Memory B cell (primary cell): ENCODE measurements at regions not wholly inside any gene's neighbourhood (a gene's known extent, or its start where the extent isn't known, plus 50 kb on each side); places are given as distances from the start of the nearest gene placed in this dataset.

ENCODE experiments used
- ATAC-seq: fragments of 150-1000 bp; cut with Tn5 transposase; 2 replicates; pipeline ENCODE4 v1.10.0; 2021; ENCODE audit warnings: low read depth, mild to moderate bottlenecking, moderate library complexity
- DNase-seq, 2 donors: peaks; one replicate each; pipeline ENCODE4 v3.0.0; 2022; ENCODE audit warnings: low spot score in 2 of 2
- H3K27ac Mint-ChIP-seq: one replicate; pipeline ENCODE4 v1.8.0; 2022; ENCODE audit warnings: mild to moderate bottlenecking, moderate library complexity, mixed read lengths
- H3K27me3 Mint-ChIP-seq: one replicate; pipeline ENCODE4 v1.8.0; 2022; ENCODE audit warnings: mixed read lengths
- H3K36me3 Mint-ChIP-seq: one replicate; pipeline ENCODE4 v1.8.0; 2022; ENCODE audit warnings: mild to moderate bottlenecking, mixed read lengths
- H3K4me1 Mint-ChIP-seq: one replicate; pipeline ENCODE4 v1.8.0; 2022; ENCODE audit warnings: mixed read lengths
- H3K4me3 Mint-ChIP-seq: one replicate; pipeline ENCODE4 v1.8.0; 2022; ENCODE audit warnings: mild to moderate bottlenecking, moderate library complexity, mixed read lengths
- H3K9me3 Mint-ChIP-seq: one replicate; pipeline ENCODE4 v1.8.0; 2022; ENCODE audit warnings: mixed read lengths

DNA sequence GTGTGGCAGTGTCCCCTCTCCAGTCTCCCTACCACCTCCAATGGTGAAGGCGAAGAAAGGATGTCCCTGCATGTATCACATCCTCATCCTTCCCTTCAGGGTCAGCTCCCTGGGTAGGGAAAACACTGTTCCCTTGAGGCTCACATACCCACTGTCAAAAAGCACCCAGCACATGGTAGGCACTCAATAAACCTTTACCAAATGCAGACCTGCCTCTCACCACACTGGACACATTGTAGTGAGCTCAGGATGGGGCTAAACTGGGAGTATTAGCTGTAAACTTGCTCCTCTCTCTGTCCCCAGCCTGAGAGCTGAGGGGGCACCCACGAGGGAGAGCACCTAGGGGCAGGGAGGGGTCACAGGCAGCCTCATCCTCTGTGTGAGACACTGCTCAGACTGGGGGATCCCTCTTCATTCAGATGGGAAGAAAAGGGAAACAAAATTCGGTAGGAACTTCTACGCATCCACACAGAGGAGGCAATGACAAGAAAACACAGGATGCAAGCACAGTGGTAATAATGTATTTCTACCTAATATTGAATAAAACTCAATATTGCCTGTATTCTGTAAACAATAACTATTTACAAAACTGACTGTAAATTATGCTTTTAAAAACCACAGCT, 101.6 kb upstream of the TOP3B start:
- no peak overlapping the region for H3K27ac Mint-ChIP-seq

GRCh38 chr22:22082960-22083359, 100.4 kb upstream of the TOP3B start:
- H3K9me3 Mint-ChIP-seq, result no peaks in the 10 kb centered on the region

More for the DNA sequence above, 101.6 kb upstream of the TOP3B start:
- Mint-ChIP-seq H3K9me3 (no peaks in the 10 kb centered on the region), H3K27me3 (no peaks in the 10 kb centered on the region), H3K4me3 (no peak overlapping the region), H3K36me3 (peaks cover 8% of the 10 kb centered on the region), H3K4me1 (peaks cover 13% of the 10 kb centered on the region)
- ATAC-seq (no peak), DNase-seq (no peak)

DNA sequence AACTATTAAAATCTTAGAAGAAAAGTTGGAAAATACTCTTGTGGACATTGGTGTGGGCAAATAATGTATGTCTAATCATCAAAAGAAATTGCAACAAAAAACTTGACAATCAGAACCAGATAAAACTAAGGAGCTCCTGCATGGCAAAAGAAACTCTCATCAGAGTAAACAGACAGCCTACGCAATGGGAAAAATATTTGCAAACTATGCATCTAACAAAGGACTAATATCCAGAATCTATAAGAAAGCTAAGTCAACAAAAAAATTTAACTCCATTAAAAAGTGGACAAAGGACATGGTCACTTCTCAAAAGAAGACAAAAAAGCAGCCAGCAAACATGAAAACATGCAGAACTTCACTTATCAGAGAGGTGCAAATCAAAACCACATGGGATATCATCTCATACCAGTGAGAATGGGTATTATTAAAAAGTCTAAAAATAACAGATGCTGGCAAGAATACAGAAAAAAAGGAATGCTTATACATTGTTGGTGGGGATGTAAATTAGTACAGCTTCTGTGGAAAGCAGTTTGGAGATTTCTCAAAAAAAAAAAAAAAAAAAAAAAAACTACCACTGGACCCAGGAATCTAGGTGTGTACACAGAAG, 99.7 kb upstream of the TOP3B start:
- no peaks in the 10 kb centered on the region for H3K27me3 Mint-ChIP-seq
- H3K4me1 Mint-ChIP-seq, result peaks cover 11% of the 10 kb centered on the region

More at GRCh38 chr22:22082960-22083359, 100.4 kb upstream of the TOP3B start:
- Mint-ChIP-seq H3K27me3 (no peaks in the 10 kb centered on the region), H3K36me3 (peaks cover 5% of the 10 kb centered on the region), H3K4me1 (peaks cover 11% of the 10 kb centered on the region), H3K27ac (no peak overlapping the region), H3K4me3 (no peak overlapping the region)
- DNase-seq, result no peak
- no peak for ATAC-seq

DNA sequence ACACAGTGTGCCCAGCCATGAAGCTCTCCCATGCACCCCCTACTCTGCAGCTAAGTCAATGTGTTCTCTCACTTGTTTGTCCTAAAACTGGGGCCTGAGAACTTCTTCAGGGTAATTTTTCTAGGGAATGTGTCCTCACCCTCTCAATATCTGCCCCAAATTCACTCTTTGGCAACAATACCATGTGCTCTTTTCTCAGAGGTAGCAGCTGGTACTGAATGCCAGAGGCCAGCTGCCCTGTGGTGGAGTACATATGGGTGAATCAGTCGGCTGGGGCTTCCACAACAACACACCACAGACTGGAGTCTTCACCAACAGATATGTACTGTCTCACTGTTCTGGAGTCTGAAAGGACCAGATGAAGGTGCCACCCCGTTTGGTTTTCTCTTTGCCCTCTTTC, 97.7 kb upstream of the TOP3B start:
- Mint-ChIP-seq H3K9me3 (no peaks in the 10 kb centered on the region), H3K36me3 (peaks cover 5% of the 10 kb centered on the region), H3K4me1 (peaks cover 7% of the 10 kb centered on the region), H3K27me3 (no peaks in the 10 kb centered on the region), H3K4me3 (no peak overlapping the region), H3K27ac (no peak overlapping the region)
- ATAC-seq (no peak), DNase-seq (no peak)

More for the DNA sequence above, 99.7 kb upstream of the TOP3B start:
- ATAC-seq (no peak), DNase-seq (no peak)
- H3K36me3 Mint-ChIP-seq, result peaks cover 5% of the 10 kb centered on the region
- no peaks in the 10 kb centered on the region for H3K9me3 Mint-ChIP-seq
- no peak overlapping the region for H3K4me3 Mint-ChIP-seq
- H3K27ac Mint-ChIP-seq, result no peak overlapping the region

- no peak overlapping the region for H3K27ac Mint-ChIP-seq
- H3K9me3 Mint-ChIP-seq, result no peaks in the 10 kb centered on the region
- H3K4me3 Mint-ChIP-seq, result no peak overlapping the region
- DNase-seq (no peak), ATAC-seq (no peak)
- H3K4me1 Mint-ChIP-seq, result peaks cover 7% of the 10 kb centered on the region
- H3K27me3 Mint-ChIP-seq, result no peaks in the 10 kb centered on the region
- peaks cover 5% of the 10 kb centered on the region for H3K36me3 Mint-ChIP-seq
Measured at GRCh38 chr22:22079404-22080148, 97.0 kb upstream of the TOP3B start.

DNA sequence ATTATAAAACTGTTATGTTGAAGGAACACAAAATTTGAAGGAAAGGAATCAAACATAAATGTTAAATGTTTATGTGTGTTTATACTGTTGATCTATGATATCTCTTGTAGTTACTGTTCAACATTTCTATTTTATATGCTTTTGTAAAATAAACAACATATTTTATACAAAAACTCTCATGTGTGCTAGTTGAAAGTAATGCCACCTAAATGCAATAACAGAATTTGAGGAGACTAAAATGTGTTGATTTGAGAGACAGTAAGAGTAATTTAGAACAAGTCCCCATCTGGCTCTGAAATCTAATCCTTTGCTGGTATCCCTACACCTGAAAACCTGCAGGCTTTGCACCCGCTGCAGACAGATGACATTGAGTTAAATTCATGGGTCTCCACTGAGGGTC, 95.7 kb upstream of the TOP3B start:
- no peak for ATAC-seq
- Mint-ChIP-seq H3K27ac (no peak overlapping the region), H3K36me3 (peaks cover 3% of the 10 kb centered on the region), H3K4me3 (no peak overlapping the region), H3K27me3 (no peaks in the 10 kb centered on the region), H3K4me1 (peaks cover 5% of the 10 kb centered on the region), H3K9me3 (no peaks in the 10 kb centered on the region)
- DNase-seq, result no peak

DNA sequence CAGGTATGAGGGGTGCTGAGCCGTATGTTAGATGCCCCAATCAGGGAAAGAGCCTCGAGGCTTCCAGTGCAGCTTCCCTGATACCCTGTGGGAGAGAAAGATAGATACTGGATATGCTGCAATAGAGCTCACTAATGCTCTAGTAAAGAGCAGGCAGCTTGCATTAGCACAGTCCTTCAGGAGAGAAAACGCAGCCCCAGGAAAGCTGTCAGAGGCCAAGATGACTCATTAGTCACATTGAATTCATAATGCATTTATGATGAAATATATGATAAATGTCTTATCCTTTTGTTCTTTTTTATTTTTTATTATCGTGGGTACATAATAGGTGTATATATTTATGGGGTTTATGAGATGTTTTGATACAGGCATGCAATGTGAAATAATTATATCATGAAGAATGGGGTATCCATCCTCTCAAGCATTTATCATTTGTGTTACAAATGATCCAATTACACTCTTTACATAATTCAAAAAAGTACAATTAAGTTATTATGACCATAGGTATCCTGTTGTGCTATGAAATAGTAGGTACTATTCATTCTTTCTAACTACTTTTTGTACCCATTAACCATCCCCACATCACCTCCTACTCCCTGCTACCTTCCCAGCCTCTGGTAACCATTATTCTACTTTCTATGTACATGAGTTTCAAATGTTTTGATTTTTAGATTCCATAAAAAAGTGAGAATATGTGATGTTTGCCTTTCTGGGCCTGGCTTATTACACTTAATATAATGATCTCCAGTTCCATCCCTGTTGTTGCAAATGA, 94.5 kb upstream of the TOP3B start:
- H3K36me3 Mint-ChIP-seq, result no peaks in the 10 kb centered on the region
- ATAC-seq (no peak), DNase-seq (no peak)
- no peak overlapping the region for H3K27ac Mint-ChIP-seq
- H3K4me1 Mint-ChIP-seq, result peaks cover 5% of the 10 kb centered on the region
- no peak overlapping the region for H3K4me3 Mint-ChIP-seq
- H3K9me3 Mint-ChIP-seq, result no peaks in the 10 kb centered on the region
- H3K27me3 Mint-ChIP-seq, result no peaks in the 10 kb centered on the region

DNA sequence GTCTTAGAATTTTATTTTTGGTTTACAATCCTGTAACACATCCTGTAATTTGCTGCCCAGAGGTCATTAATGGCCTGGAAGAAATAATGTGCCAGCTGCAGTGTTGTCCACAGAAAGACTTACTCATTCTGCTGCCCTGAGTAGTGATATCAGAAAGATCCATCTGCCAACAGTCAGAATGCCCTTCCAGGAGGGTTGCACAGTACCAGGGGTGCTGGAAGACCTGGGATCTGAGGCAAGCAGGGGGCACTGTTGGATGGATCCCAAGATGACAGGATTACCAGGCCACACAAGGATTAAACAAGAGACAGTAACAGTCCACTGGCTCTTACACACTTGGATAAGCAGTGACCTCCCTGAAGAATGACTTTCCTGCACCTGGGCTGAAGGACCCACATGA, 93.8 kb upstream of the TOP3B start:
- Mint-ChIP-seq H3K36me3 (no peaks in the 10 kb centered on the region), H3K4me1 (peaks cover 3% of the 10 kb centered on the region), H3K9me3 (no peaks in the 10 kb centered on the region), H3K4me3 (no peak overlapping the region), H3K27ac (no peak overlapping the region), H3K27me3 (no peaks in the 10 kb centered on the region)
- ATAC-seq (no peak), DNase-seq (no peak)

DNA sequence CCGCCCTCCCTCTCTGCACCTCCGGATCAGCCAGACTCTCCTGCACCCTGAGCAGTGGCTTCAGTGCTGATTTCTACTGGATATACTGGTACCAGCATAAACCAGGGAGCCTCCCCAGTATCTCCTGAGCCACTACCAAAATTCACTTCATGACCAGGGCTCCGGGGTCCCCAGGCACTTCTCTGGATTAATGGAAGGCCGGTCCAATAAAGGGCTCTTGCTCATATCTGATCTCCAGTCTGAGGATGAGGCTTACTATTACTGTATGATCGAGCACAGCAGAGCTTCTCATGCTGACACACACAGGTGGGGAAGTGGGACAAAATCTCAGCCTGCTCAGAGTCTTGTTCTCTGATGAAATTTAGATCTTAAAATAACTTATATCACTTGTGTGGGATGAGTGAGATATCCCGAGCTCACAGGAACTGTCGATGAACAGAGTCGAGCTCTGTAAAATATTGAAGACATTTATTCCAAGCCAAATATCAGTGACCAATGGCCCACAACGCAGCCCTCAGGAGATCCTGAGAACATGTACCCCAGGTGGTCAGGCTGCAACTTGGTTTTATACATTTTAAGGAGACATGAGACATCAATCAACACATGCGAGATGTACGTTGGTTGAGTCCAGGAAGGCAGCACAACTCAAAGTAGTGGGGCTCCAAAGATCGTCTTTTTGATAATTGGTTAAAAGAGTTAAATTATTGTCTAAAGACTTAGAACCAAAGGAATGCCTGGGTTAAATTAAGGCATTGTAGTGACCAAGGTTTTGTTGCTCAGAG, 93.0 kb upstream of the TOP3B start:
- DNase-seq (no peak), ATAC-seq (no peak)
- Mint-ChIP-seq H3K27me3 (no peaks in the 10 kb centered on the region), H3K36me3 (no peaks in the 10 kb centered on the region), H3K4me1 (peaks cover 3% of the 10 kb centered on the region), H3K27ac (no peak overlapping the region), H3K9me3 (no peaks in the 10 kb centered on the region), H3K4me3 (no peak overlapping the region)

GRCh38 chr22:22074634-22075381, 92.2 kb upstream of the TOP3B start:
- Mint-ChIP-seq H3K4me3 (no peak overlapping the region), H3K27ac (no peak overlapping the region), H3K4me1 (peaks cover 3% of the 10 kb centered on the region), H3K27me3 (no peaks in the 10 kb centered on the region), H3K36me3 (no peaks in the 10 kb centered on the region), H3K9me3 (no peaks in the 10 kb centered on the region)
- ATAC-seq, result no peak
- no peak for DNase-seq

- H3K27me3 Mint-ChIP-seq, result no peaks in the 10 kb centered on the region
- peaks cover 3% of the 10 kb centered on the region for H3K4me1 Mint-ChIP-seq
- no peak overlapping the region for H3K4me3 Mint-ChIP-seq
- H3K27ac Mint-ChIP-seq, result no peak overlapping the region
- H3K36me3 Mint-ChIP-seq, result no peaks in the 10 kb centered on the region
- H3K9me3 Mint-ChIP-seq, result no peaks in the 10 kb centered on the region
- DNase-seq, result no peak
- no peak for ATAC-seq
Measured at GRCh38 chr22:22073769-22074561, 91.4 kb upstream of the TOP3B start.

DNA sequence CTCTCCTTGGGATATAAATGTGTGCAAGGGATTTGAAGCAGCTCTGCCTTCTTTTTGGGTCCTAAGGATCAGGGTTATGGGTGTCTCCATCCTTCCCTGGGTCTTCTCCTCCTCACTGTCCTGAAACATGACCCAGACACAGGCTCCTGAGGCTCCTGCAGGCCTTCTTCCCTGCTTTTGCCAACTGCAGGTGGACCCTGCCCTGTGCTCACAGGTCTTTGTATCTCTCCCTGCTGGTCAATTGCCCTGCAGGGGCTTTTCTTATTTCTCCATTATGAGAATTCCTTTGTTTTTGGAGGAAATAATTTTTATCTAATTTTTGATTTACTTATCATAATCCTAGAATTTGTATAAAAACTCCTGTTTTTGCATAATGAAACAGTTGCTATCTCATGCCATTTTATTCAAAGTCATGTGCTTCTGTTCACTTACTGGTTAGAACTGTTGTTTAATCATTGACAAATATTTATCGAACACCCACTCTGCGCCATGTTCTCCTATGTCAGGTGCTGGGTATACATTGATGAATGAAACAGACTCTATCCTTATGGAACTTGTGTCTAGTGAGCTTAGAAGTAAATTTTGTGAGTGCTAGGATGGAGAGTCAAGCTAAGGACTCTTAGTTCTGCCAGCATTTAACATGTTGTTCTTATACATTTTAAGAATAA, 89.7 kb upstream of the TOP3B start:
- no peaks in the 10 kb centered on the region for H3K36me3 Mint-ChIP-seq
- ATAC-seq, result no peak
- H3K27me3 Mint-ChIP-seq, result no peaks in the 10 kb centered on the region
- no peaks in the 10 kb centered on the region for H3K9me3 Mint-ChIP-seq
- H3K27ac Mint-ChIP-seq, result no peak overlapping the region
- DNase-seq, result no peak
- peaks cover 3% of the 10 kb centered on the region for H3K4me1 Mint-ChIP-seq
- no peak overlapping the region for H3K4me3 Mint-ChIP-seq
